ENCODE measurements at regions not wholly inside any gene's neighbourhood (a gene's known extent, or its start where the extent isn't known, plus 50 kb on each side); places are given as distances from the start of the nearest gene placed in this dataset.

DNA sequence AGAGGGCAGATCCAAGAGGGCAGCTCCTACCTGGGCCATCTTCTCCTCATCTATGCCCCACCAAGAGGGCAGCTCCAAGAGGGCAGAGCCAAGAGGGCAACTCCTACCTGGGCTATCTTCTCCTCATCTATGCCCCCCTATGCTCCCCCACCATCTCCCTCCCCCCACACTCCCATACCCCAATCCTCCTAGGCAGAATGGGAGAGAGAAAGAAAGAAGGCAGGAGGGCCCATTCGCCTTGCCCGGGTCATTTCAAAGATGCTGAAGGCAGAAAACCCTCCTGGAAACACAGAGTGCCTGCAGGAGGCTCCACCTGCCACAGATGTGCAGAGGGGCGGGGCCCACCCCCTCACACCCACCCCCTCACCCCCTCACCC lies 78.5 kb downstream of the BUD13 start:
- TF ChIP-seq, protein P1, sequence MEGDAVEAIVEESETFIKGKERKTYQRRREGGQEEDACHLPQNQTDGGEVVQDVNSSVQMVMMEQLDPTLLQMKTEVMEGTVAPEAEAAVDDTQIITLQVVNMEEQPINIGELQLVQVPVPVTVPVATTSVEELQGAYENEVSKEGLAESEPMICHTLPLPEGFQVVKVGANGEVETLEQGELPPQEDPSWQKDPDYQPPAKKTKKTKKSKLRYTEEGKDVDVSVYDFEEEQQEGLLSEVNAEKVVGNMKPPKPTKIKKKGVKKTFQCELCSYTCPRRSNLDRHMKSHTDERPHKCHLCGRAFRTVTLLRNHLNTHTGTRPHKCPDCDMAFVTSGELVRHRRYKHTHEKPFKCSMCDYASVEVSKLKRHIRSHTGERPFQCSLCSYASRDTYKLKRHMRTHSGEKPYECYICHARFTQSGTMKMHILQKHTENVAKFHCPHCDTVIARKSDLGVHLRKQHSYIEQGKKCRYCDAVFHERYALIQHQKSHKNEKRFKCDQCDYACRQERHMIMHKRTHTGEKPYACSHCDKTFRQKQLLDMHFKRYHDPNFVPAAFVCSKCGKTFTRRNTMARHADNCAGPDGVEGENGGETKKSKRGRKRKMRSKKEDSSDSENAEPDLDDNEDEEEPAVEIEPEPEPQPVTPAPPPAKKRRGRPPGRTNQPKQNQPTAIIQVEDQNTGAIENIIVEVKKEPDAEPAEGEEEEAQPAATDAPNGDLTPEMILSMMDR (IDR thresholded peaks at IDR 0.05): no peak
- no peak for TF ChIP-seq POLR2A (IDR thresholded peaks at IDR 0.05)
